GM12892 (cell line): ENCODE measurements at regions not wholly inside any gene's neighbourhood (a gene's known extent, or its start where the extent isn't known, plus 50 kb on each side); places are given as distances from the start of the nearest gene placed in this dataset.

Source experiments
- DNase-seq: peaks from one replicate; pipeline ENCODE4 v3.0.0; 2011; ENCODE audit not compliant: insufficient read length
- FAIRE-seq: peaks from 2 replicates; lab custom pipeline; 2011; peaks lifted over from hg19 to GRCh38; lab: Jason Lieb, UNC
- POLR2A ChIP-seq: IDR thresholded peaks from 2 replicates; pipeline ENCODE4 v1.6.1; 2011; ENCODE audit warnings: low read depth, low read length, control low read depth
- POLR2AphosphoS5 ChIP-seq: IDR thresholded peaks from 2 replicates; pipeline ENCODE4 v1.6.1; 2011; ENCODE audit warnings: low read depth, low read length, control low read depth
- TAF1 ChIP-seq: IDR thresholded peaks from 2 replicates; pipeline ENCODE4 v1.6.1; 2011; ENCODE audit warnings: low read depth, mild to moderate bottlenecking, control low read depth, low read length, borderline replicate concordance

- no peak for DNase-seq
- no peak for FAIRE-seq
- TF ChIP-seq POLR2AphosphoS5 (no peak), POLR2A (no peak), TAF1 (no peak)
Observed at GRCh38 chr6:108734271-108734922, 113.8 kb upstream of the ARMC2 start.

- DNase-seq (no peak), FAIRE-seq (no peak)
- no peak for TF ChIP-seq TAF1
- TF ChIP-seq POLR2A = no peak
- TF ChIP-seq POLR2AphosphoS5 = no peak
Observed at GRCh38 chr6:108735310-108736001, 112.8 kb upstream of the ARMC2 start.

GRCh38 chr6:108736002-108736361 is 112.2 kb upstream of the ARMC2 start:
- DNase-seq (no peak), FAIRE-seq (no peak)
- no peak for TF ChIP-seq POLR2AphosphoS5
- TF ChIP-seq TAF1 = no peak
- no peak for TF ChIP-seq POLR2A

- DNase-seq = no peak
- no peak for FAIRE-seq
- no peak for TF ChIP-seq POLR2A
Observed at GRCh38 chr6:108736832-108737231, 111.4 kb upstream of the ARMC2 start.

GRCh38 chr6:108737594-108738546 is 110.4 kb upstream of the ARMC2 start:
- FAIRE-seq = no peak
- no peak for DNase-seq
- no peak for TF ChIP-seq POLR2AphosphoS5
- TF ChIP-seq TAF1 = no peak
- TF ChIP-seq POLR2A = no peak

GRCh38 chr6:108738684-108739416 is 109.4 kb upstream of the ARMC2 start:
- DNase-seq (no peak), FAIRE-seq (no peak)
- TF ChIP-seq POLR2AphosphoS5 (no peak), TAF1 (no peak), POLR2A (no peak)

GRCh38 chr6:108739496-108740330 is 108.5 kb upstream of the ARMC2 start:
- FAIRE-seq (no peak), DNase-seq (no peak)

GRCh38 chr6:108741331-108741989 is 106.8 kb upstream of the ARMC2 start:
- TF ChIP-seq TAF1 = no peak
- no peak for TF ChIP-seq POLR2AphosphoS5
- no peak for TF ChIP-seq POLR2A
- DNase-seq = no peak
- FAIRE-seq = no peak

More at GRCh38 chr6:108739496-108740330, 108.5 kb upstream of the ARMC2 start:
- TF ChIP-seq POLR2AphosphoS5 (no peak), TAF1 (no peak)

- FAIRE-seq = no peak
- DNase-seq = no peak
- no peak for TF ChIP-seq POLR2A
- TF ChIP-seq TAF1 = no peak
- TF ChIP-seq POLR2AphosphoS5 = no peak
Observed at GRCh38 chr6:108742041-108742440, 106.2 kb upstream of the ARMC2 start.

GRCh38 chr6:108744244-108744972 is 103.8 kb upstream of the ARMC2 start:
- FAIRE-seq (no peak), DNase-seq (no peak)
- no peak for TF ChIP-seq POLR2A
- no peak for TF ChIP-seq POLR2AphosphoS5
- no peak for TF ChIP-seq TAF1
